ENCODE measurements at regions not wholly inside any gene's neighbourhood (a gene's known extent, or its start where the extent isn't known, plus 50 kb on each side); places are given as distances from the start of the nearest gene placed in this dataset.

GRCh38 chr10:91707236-91707635 is 74.4 kb upstream of the PPP1R3C start:
- TF ChIP-seq POLR2A (IDR thresholded peaks at IDR 0.05) (no peak), EP300 (IDR thresholded peaks at IDR 0.05) (no peak), CTCF (IDR thresholded peaks at IDR 0.05) (no peak), POLR2AphosphoS5 (IDR thresholded peaks at IDR 0.05) (no peak)
